Heart left ventricle (tissue), 16 donors: ENCODE measurements at regions not wholly inside any gene's neighbourhood (a gene's known extent, or its start where the extent isn't known, plus 50 kb on each side); places are given as distances from the start of the nearest gene placed in this dataset.

ENCODE experiments used
- ATAC-seq, 4 donors: fragments of 200-7000 bp; cut with Tn5 transposase; one replicate each; pipeline ENCODE4 v1.9.1; 2020 to 2022; ENCODE audit warnings: moderate library complexity in 4 of 4, mild to moderate bottlenecking in 3 of 4, moderate number of reproducible peaks in 1 of 4
- DNase-seq, 5 donors: peaks; one replicate each; pipeline ENCODE4 v3.0.0-alpha.2; 2020
- H3K27ac ChIP-seq, 12 donors: fragments of 200-600 bp; sonication (generic) in 4 of 12; one replicate each; pipeline versions ENCODE4 v1.5.0 to v1.8.0; 2016 to 2022; ENCODE audit warnings: mild to moderate bottlenecking in 2 of 12
- H3K27me3 ChIP-seq, 9 donors: fragments of 200-600 bp; sonication (generic) in 2 of 9; one replicate each; pipeline versions ENCODE4 v1.5.1 to v1.8.0; 2016 to 2022; ENCODE audit warnings: mild to moderate bottlenecking in 3 of 9
- H3K36me3 ChIP-seq, 9 donors: fragments of 200-600 bp; sonication (generic) in 2 of 9; one replicate each; pipeline versions ENCODE4 v1.5.0 to v1.8.0; 2018 to 2022; ENCODE audit warnings: mild to moderate bottlenecking in 2 of 9
- H3K4me1 ChIP-seq, 12 donors: fragments of 200-600 bp; sonication (generic) in 4 of 12; one replicate each; pipeline versions ENCODE4 v1.5.0 to v1.8.0; 2016 to 2022; ENCODE audit warnings: mild to moderate bottlenecking in 3 of 12
- H3K4me3 ChIP-seq, 12 donors: fragments of 200-600 bp; sonication (generic) in 4 of 12; one replicate each; pipeline versions ENCODE4 v1.5.0 to v1.8.0; 2017 to 2022; ENCODE audit warnings: mild to moderate bottlenecking in 9 of 12, moderate library complexity in 4 of 12
- H3K9me3 ChIP-seq, 12 donors: fragments of 200-600 bp; sonication (generic) in 4 of 12; one replicate each; pipeline versions ENCODE4 v1.5.0 to v1.8.0; 2016 to 2022; ENCODE audit warnings: mild to moderate bottlenecking in 1 of 12
- CTCF ChIP-seq, 12 donors: fragments of 200-600 bp; sonication (generic) in 4 of 12; IDR thresholded peaks; one replicate each; pipeline versions ENCODE4 v1.5.0 to v1.8.0; 2018 to 2022; ENCODE audit warnings: antibody characterized with exemption in 12 of 12, mild to moderate bottlenecking in 5 of 12
- POLR2A ChIP-seq, 2 donors: fragments of 450-650 bp; IDR thresholded peaks; one replicate each; pipeline ENCODE4 v1.6.1; 2017; ENCODE audit warnings: antibody characterized with exemption in 2 of 2, mild to moderate bottlenecking in 2 of 2, moderate library complexity in 2 of 2
- WGBS, 4 donors: extraction: QIAGEN DNeasy Blood & Tissue Kit in 2 of 4; methylation state at CpG; one replicate each; pipeline versions ENCODE4 v1.1.5 to v1.1.7; 2013 to 2018; 5-methylcytosine and 5-hydroxymethylcytosine counted together
- intact Hi-C, 10 donors: fragments of 100-400 bp; cut with DNase I; formaldehyde crosslinking; loops; one replicate each; pipeline versions ENCODE4 v1.11.1 to v1.14.2; 2022
- donor health status: ischemic (EF 13 %, LVEDD 7.1; RV severe dilation, severe dysfunction).
- donor health status: healthy with polysubstance abuse.
- donor health status: DM: no; HTN: yes; CAD: no.
- donor health status: DM: no; HTN: no; CAD: no.
- donor health status: ischemic (EF 25% LVEDD 6.9; RV normal size, moderate dysfunction).
- donor health status: ischemic (EF 25% LVEDD 5.7; RV mildly dilated, moderate dysfunction).
- donor health status: healthy.
- donor health status: DM: yes; HTN: yes; CAD: no.
- donor health status: ischemic (EF 35%, LVEDD 5.7; RV mildly dilated, moderate dysfunction).
- donor health status: nonischemic (EF 11% LVEDD 7.7; RV severe dilation, severe dysfunction).
- donor health status: DM: yes; HTN: yes; CAD: no.
- donor health status: PGD.
- donor health status: ischemic (EF 29% LVEDD 5.4; RV normal size, mild dysfunction).
- donor health status: nonischemic (EF 23%, LVEDD 6.1; RV moderate dilation, normal function).

- no peaks in the 10 kb centered on the region for H3K27me3 ChIP-seq
- ATAC-seq: no peak
- 52 to 69% (median 56%) methylated on average over 4 of the region's 4 CpGs for WGBS, 4 donors
Measured at GRCh38 chr10:118167056-118167700, 120.4 kb upstream of the RAB11FIP2 start.

GRCh38 chr10:118163217-118163616 lies 116.5 kb upstream of the RAB11FIP2 start:
- DNase-seq (peak in 1 of 5 donors; percentile 40), ATAC-seq (no peak)
- no peaks in the 10 kb centered on the region for H3K27me3 ChIP-seq
- H3K4me3 ChIP-seq: no peak overlapping the region
- H3K4me1 ChIP-seq: no peaks in the 10 kb centered on the region
- WGBS, 4 donors: 71 to 81% (median 77%) methylated on average over 6 of the region's 6 CpGs
- H3K36me3 ChIP-seq: no peaks in the 10 kb centered on the region
- H3K9me3 ChIP-seq: no peaks in the 10 kb centered on the region
- no peak overlapping the region for H3K27ac ChIP-seq
- intact Hi-C loops: no loop called here
- TF ChIP-seq POLR2A (IDR thresholded peaks at IDR 0.05): no peak
- TF ChIP-seq CTCF (IDR thresholded peaks at IDR 0.05): no peak

More at GRCh38 chr10:118167056-118167700, 120.4 kb upstream of the RAB11FIP2 start:
- TF ChIP-seq CTCF (IDR thresholded peaks at IDR 0.05): no peak
- TF ChIP-seq POLR2A (IDR thresholded peaks at IDR 0.05): no peak
- DNase-seq: no peak
- H3K9me3 ChIP-seq: no peaks in the 10 kb centered on the region
- intact Hi-C loops: no loop called here
- no peaks in the 10 kb centered on the region for H3K36me3 ChIP-seq
- H3K4me1 ChIP-seq: no peaks in the 10 kb centered on the region
- no peak overlapping the region for H3K27ac ChIP-seq
- no peak overlapping the region for H3K4me3 ChIP-seq

GRCh38 chr10:118161461-118162246 lies 114.9 kb upstream of the RAB11FIP2 start:
- H3K4me3 ChIP-seq: no peak overlapping the region
- intact Hi-C loops: no loop called here
- no peaks in the 10 kb centered on the region for H3K36me3 ChIP-seq
- no peaks in the 10 kb centered on the region for H3K27me3 ChIP-seq
- no peak for ATAC-seq
- no peak overlapping the region for H3K27ac ChIP-seq
- 66 to 76% (median 73%) methylated on average over 6 of the region's 6 CpGs for WGBS, 4 donors
- H3K4me1 ChIP-seq: no peaks in the 10 kb centered on the region
- TF ChIP-seq CTCF (IDR thresholded peaks at IDR 0.05) (no peak), POLR2A (IDR thresholded peaks at IDR 0.05) (no peak)
- no peak for DNase-seq
- peaks cover 0 to under 1% (median 0%) of the 10 kb centered on the region in 12 donors for H3K9me3 ChIP-seq

- no peaks in the 10 kb centered on the region for H3K36me3 ChIP-seq
- intact Hi-C loops: no loop called here
- no peak for TF ChIP-seq POLR2A (IDR thresholded peaks at IDR 0.05)
- TF ChIP-seq CTCF (IDR thresholded peaks at IDR 0.05): no peak
- peaks cover 0 to 9% (median 0%) of the 10 kb centered on the region in 12 donors for H3K9me3 ChIP-seq
- ATAC-seq (no peak), DNase-seq (no peak)
- H3K4me3 ChIP-seq: no peak overlapping the region
- no peaks in the 10 kb centered on the region for H3K4me1 ChIP-seq
- no peak overlapping the region for H3K27ac ChIP-seq
- no peaks in the 10 kb centered on the region for H3K27me3 ChIP-seq
Measured at GRCh38 chr10:118153287-118153686, 106.5 kb upstream of the RAB11FIP2 start.
